GM18868 (cell line): ENCODE measurements at regions not wholly inside any gene's neighbourhood (a gene's known extent, or its start where the extent isn't known, plus 50 kb on each side); places are given as distances from the start of the nearest gene placed in this dataset.

Experiments used
- ATAC-seq: cut with Tn5 transposase; IDR thresholded peaks from one replicate; pipeline ENCODE4 v1.9.1; 2021; ENCODE audit warnings: mild to moderate bottlenecking, moderate library complexity; ENCODE audit not compliant: unreplicated experiment

GRCh38 chr14:65222440-65222858 is 120.1 kb upstream of the MAX start:
- ATAC-seq: peak; percentile 80

- no peak for ATAC-seq
Measured at GRCh38 chr14:65223636-65224035, 121.3 kb upstream of the MAX start.

GRCh38 chr14:65224799-65225198 is 122.5 kb upstream of the MAX start:
- no peak for ATAC-seq

GRCh38 chr14:65225299-65226159 is 123.2 kb upstream of the MAX start:
- ATAC-seq: no peak

- no peak for ATAC-seq
Measured at GRCh38 chr14:65226824-65227604, 124.7 kb upstream of the MAX start.

- peak; percentile 91 for ATAC-seq
Measured at GRCh38 chr14:65228436-65228835, 126.1 kb upstream of the MAX start.

GRCh38 chr14:65228956-65229747 is 126.8 kb upstream of the MAX start:
- ATAC-seq: no peak

- no peak for ATAC-seq
Measured at GRCh38 chr14:65229748-65230728, 127.7 kb upstream of the MAX start.

GRCh38 chr14:65231286-65231980 is 129.1 kb upstream of the MAX start:
- ATAC-seq: no peak

- no peak for ATAC-seq
Measured at GRCh38 chr14:65234752-65235361, 132.5 kb upstream of the MAX start.

GRCh38 chr14:65237023-65237814 is 134.9 kb upstream of the MAX start:
- ATAC-seq: no peak

GRCh38 chr14:65237941-65238340 is 135.6 kb upstream of the MAX start:
- no peak for ATAC-seq

GRCh38 chr14:65238456-65238855 is 136.1 kb upstream of the MAX start:
- ATAC-seq: no peak

- ATAC-seq: no peak
Measured at GRCh38 chr14:65239143-65239937, 137.0 kb upstream of the MAX start.

- no peak for ATAC-seq
Measured at GRCh38 chr14:65239938-65240296, 137.6 kb upstream of the MAX start.

- ATAC-seq: peak; percentile 83
Measured at GRCh38 chr14:65241125-65241752, 138.9 kb upstream of the MAX start.

GRCh38 chr14:65242732-65243134 is 140.4 kb upstream of the MAX start:
- no peak for ATAC-seq
